ENCODE measurements at regions not wholly inside any gene's neighbourhood (a gene's known extent, or its start where the extent isn't known, plus 50 kb on each side); places are given as distances from the start of the nearest gene placed in this dataset.
"Not testable (repeated sequence)": the region's sequence is repeated elsewhere in the genome, so short reads cannot be mapped to it uniquely, and the experiment has no call there.

- no peak for DNase-seq (ENCODE audit: low read depth in 2 of 2)
Observed at GRCh38 chr13:107819071-107819470, 396.3 kb downstream of the LIG4 start.

GRCh38 chr13:107817647-107818287 is 397.6 kb downstream of the LIG4 start:
- DNase-seq (ENCODE audit: low read depth in 2 of 2): no peak

DNA sequence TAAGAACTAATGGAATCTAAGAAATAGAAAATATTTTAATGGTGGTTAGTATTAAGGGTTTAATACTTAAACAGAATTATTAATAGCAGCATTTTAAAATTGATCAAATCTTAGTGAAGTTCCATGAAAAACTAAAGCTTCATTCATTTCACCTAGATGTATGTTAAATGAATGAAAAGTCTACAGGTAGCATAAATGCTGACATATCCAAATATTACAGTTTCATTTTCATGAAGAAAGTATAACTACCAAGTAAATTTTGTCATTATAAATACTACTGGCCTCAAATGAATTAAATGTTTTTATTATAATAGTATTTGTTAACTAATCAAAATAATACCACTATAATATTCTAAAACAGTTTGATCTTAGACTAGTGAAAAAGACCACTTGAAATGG is 403.3 kb downstream of the LIG4 start:
- DNase-seq (ENCODE audit: low read depth in 2 of 2): no peak

- no peak for DNase-seq (ENCODE audit: low read depth in 2 of 2)
Observed at GRCh38 chr13:107811233-107812013, 403.9 kb downstream of the LIG4 start.

- no peak for DNase-seq (ENCODE audit: low read depth in 2 of 2)
Observed at GRCh38 chr13:107809125-107809524, 406.2 kb downstream of the LIG4 start.

GRCh38 chr13:107808389-107808788 is 406.9 kb downstream of the LIG4 start:
- no peak for DNase-seq (ENCODE audit: low read depth in 2 of 2)

DNA sequence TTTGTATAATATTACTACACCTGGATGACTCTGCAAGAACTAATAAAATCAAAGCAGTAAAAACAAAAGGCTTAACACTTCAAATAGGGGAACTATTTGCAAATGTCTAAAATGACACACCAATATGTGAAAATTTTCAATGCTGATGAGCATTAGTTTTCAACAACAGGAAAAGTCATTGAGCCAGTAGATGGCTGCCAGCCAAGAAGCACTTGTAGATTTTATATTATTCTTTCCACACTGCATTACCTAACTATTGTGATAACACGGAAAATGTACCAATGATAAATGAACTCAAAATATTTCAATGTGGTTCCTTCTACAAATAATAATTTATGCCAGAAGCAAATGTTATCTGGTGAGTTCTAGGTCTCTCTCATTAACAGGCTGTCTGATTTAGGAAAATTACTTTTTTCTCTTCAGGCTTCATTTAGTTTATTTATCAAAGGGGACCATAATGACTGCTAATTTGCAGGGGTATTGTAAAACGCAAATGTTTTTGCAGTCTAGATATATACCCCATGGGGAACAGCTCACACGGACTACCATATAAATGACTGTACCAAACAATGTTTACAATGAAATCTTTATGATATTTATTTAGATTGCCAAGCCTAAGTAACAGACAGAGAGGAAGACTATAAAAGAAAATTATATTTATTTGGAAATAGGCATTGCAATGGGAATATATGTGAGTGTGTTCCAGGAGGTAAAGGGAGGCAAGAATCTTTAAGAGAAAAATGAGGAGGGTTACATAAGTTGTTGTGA is 407.8 kb downstream of the LIG4 start:
- DNase-seq (ENCODE audit: low read depth in 2 of 2): no peak

- no peak for DNase-seq (ENCODE audit: low read depth in 2 of 2)
Observed at GRCh38 chr13:107806726-107807125, 408.6 kb downstream of the LIG4 start.

- no peak for DNase-seq (ENCODE audit: low read depth in 2 of 2)
Observed at GRCh38 chr13:107803822-107804495, 411.4 kb downstream of the LIG4 start.

- no peak for DNase-seq (ENCODE audit: low read depth in 2 of 2)
Observed at GRCh38 chr13:107801621-107802020, 413.7 kb downstream of the LIG4 start.

DNA sequence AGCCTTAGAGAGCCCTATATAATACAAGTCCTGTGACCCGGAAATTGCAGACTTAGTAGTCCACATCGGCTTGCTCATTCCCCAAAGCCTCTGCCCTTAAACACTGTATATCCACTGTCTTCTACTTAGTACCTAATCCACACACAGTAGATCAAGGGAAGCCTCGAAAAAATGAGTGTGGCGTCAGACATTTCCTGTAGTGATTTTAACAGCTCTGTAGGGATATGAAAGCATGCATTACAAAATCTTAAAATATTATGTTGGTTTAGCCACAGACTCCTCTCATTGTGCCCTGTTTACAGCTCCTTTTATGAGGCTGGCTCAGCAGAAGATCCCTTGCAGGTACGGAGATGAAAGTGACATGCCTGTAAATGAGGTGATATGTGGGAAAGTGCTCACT is 416.3 kb downstream of the LIG4 start:
- no peak for DNase-seq (ENCODE audit: low read depth in 2 of 2)

DNA sequence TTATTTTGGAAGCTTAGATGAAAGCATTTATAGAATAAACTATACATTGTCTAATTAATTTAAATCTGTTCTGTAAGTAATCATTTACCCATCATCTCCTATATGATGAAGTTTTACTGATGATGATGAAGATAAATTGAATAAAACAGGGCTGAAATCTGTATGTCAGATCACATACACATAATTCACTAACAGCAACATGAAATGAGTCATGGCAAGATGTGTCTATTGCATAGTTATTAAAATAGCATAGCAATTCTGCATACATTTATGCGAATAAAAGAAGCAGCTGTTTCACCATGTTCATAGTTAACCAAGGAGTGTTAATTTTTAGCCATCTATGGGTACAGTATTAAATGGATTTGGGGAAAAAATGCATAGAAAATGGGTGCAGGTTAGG is 424.9 kb downstream of the LIG4 start:
- DNase-seq (ENCODE audit: low read depth in 2 of 2): no peak

GRCh38 chr13:107788464-107789165 is 426.7 kb downstream of the LIG4 start:
- DNase-seq (ENCODE audit: low read depth in 2 of 2): no peak

GRCh38 chr13:107782646-107783045 is 432.7 kb downstream of the LIG4 start:
- not testable (repeated sequence) for DNase-seq (ENCODE audit: low read depth in 2 of 2)

DNA sequence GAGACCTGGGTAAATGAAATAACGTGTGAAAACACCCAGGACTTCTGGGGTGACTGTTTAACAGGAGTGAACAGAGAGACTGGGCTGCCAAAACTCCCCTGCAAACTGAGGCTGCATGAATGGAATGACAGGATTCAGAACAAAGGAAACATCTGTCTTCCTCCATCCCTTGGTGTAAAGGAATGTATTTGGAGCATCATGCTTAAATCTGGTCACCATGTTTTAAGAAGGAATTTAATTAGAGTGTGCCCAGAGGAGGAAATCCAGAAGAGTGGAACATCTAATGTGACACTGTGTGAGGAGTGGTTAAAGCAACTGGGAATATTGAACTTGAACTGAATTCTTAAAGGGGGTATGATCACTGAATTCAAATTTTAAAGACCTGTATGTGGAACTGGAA is 437.2 kb downstream of the LIG4 start:
- no peak for DNase-seq (ENCODE audit: low read depth in 2 of 2)

DNA sequence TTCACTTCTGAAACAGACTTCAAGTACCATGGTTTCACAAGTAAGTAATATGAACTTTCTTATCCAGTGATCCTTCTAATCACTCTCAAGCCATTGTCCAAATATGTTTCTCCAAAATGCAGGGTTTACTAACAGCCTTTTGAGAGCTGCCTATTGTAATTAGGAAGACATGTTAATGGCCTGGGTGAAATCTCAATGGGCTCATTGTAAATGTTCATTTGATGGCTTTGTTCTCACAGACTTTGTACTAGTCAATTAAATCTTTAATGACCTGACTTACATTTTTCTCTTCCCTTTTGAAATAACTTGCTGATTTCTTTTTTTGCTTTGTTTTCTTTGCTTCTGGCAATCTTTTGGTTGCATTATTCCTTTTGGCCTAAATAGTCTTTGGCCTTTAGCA is 444.8 kb downstream of the LIG4 start:
- DNase-seq (ENCODE audit: low read depth in 2 of 2): no peak

GRCh38 chr13:107767119-107767518 is 448.2 kb downstream of the LIG4 start:
- DNase-seq (ENCODE audit: low read depth in 2 of 2): no peak

- DNase-seq (ENCODE audit: low read depth in 2 of 2): no peak
Observed at GRCh38 chr13:107765724-107766401, 449.5 kb downstream of the LIG4 start.

- no peak for DNase-seq (ENCODE audit: low read depth in 2 of 2)
Observed at GRCh38 chr13:107764046-107764445, 451.3 kb downstream of the LIG4 start.

- no peak for DNase-seq (ENCODE audit: low read depth in 2 of 2)
Observed at GRCh38 chr13:107753748-107754147, 461.6 kb downstream of the LIG4 start.

GRCh38 chr13:107753291-107753690 is 462.0 kb downstream of the LIG4 start:
- DNase-seq (ENCODE audit: low read depth in 2 of 2): no peak
